Tibial nerve (tissue), 4 donors: ENCODE measurements at regions not wholly inside any gene's neighbourhood (a gene's known extent, or its start where the extent isn't known, plus 50 kb on each side); places are given as distances from the start of the nearest gene placed in this dataset.

Experiments used
- EP300 ChIP-seq, 2 donors: sonication (generic); formaldehyde crosslinking; IDR thresholded peaks; one replicate each; pipeline ENCODE4 v1.6.1; 2017; ENCODE audit warnings: antibody characterized with exemption in 2 of 2, mild to moderate bottlenecking in 1 of 2
- POLR2A ChIP-seq, 2 donors: fragments of 450-650 bp; IDR thresholded peaks; one replicate each; pipeline ENCODE4 v1.6.1; 2017; ENCODE audit warnings: antibody characterized with exemption in 2 of 2, mild to moderate bottlenecking in 2 of 2, moderate library complexity in 2 of 2
- TF ChIP-seq, protein P1 (sequence below), 5 experiments: fragments of 200-600 bp in 3 of 5; fragments of 450-650 bp in 2 of 5; sonication (generic) in 3 of 5; IDR thresholded peaks; one replicate each; pipeline ENCODE4 v1.5.1; 2016 to 2019; ENCODE audit warnings: antibody characterized with exemption in 5 of 5, mild to moderate bottlenecking in 3 of 5, moderate library complexity in 2 of 5

DNA sequence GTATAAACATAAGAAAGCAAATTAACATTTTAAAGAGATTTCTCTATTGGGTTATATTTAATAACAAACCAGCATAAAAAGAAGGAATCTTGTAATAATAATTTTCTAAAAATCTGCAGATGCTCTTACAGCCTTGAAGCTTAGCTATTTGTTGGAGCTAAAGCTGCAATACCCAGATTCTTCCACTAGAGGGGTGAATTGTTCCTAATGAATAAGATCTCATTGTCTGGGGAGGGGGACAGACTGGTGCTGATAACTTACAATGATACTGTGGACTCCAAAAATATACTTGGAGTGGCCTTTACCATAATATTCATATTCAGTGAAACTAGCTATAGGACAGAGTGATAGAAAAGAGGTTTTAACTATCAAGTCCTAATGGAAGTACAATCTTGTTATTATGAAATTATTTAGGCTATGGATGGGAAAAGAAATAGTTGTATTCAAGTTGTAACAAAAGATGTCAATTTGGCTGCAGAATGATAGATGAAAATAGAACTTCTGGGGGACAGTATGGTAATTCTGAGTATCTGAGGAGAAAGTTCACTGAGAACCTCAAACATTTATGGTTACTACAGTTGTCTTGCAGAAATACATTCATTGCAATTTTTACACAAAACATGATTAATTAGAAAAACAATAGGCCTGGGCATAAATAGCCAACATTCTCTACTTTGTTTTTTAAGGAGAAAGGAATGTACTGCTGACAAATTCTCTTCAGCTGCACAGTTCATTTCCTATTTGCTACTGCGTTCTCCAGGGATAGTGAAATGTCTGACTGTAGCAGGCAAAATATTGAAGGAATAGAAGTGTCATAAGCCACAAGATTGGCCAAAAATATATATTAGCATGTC lies 443.3 kb downstream of the GBA3 start:
- TF ChIP-seq, protein P1, sequence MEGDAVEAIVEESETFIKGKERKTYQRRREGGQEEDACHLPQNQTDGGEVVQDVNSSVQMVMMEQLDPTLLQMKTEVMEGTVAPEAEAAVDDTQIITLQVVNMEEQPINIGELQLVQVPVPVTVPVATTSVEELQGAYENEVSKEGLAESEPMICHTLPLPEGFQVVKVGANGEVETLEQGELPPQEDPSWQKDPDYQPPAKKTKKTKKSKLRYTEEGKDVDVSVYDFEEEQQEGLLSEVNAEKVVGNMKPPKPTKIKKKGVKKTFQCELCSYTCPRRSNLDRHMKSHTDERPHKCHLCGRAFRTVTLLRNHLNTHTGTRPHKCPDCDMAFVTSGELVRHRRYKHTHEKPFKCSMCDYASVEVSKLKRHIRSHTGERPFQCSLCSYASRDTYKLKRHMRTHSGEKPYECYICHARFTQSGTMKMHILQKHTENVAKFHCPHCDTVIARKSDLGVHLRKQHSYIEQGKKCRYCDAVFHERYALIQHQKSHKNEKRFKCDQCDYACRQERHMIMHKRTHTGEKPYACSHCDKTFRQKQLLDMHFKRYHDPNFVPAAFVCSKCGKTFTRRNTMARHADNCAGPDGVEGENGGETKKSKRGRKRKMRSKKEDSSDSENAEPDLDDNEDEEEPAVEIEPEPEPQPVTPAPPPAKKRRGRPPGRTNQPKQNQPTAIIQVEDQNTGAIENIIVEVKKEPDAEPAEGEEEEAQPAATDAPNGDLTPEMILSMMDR (IDR thresholded peaks at IDR 0.05) = peak; percentile 42 to 75 (median 62)
- TF ChIP-seq POLR2A (IDR thresholded peaks at IDR 0.05) (no peak), EP300 (IDR thresholded peaks at IDR 0.05) (no peak)
